Hepatocyte (in vitro differentiated cells): ENCODE measurements at regions not wholly inside any gene's neighbourhood (a gene's known extent, or its start where the extent isn't known, plus 50 kb on each side); places are given as distances from the start of the nearest gene placed in this dataset.

Experiments used
- DNase-seq: peaks from one replicate; pipeline ENCODE4 v3.0.0-alpha.2; 2016; ENCODE audit warnings: low spot score
- H2AFZ ChIP-seq: fragments of 200-600 bp; sonication (generic); 2 replicates; pipeline ENCODE4 v1.6.0; 2016; ENCODE audit warnings: antibody characterized with exemption, mild to moderate bottlenecking
- H3K27ac ChIP-seq: fragments of 200-600 bp; sonication (generic); 2 replicates; pipeline ENCODE4 v1.5.1; 2016; ENCODE audit warnings: mild to moderate bottlenecking
- H3K27me3 ChIP-seq: fragments of 200-600 bp; sonication (generic); 2 replicates; pipeline ENCODE4 v1.6.1; 2016
- H3K36me3 ChIP-seq: fragments of 200-600 bp; sonication (generic); replicated peaks from 2 replicates; pipeline ENCODE4 v1.5.1; 2016; ENCODE audit warnings: low read depth; ENCODE audit not compliant: insufficient read depth
- H3K4me1 ChIP-seq: fragments of 200-600 bp; sonication (generic); 2 replicates; pipeline ENCODE4 v1.5.1; 2016; ENCODE audit warnings: mild to moderate bottlenecking, moderate library complexity; ENCODE audit not compliant: insufficient read depth
- H3K4me2 ChIP-seq: fragments of 200-600 bp; sonication (generic); 2 replicates; pipeline ENCODE4 v1.6.0; 2016
- H3K4me3 ChIP-seq: fragments of 200-600 bp; sonication (generic); 2 replicates; pipeline ENCODE4 v1.5.1; 2016; ENCODE audit warnings: mild to moderate bottlenecking
- H3K79me2 ChIP-seq: fragments of 200-600 bp; sonication (generic); 2 replicates; pipeline ENCODE4 v1.6.0; 2017; ENCODE audit warnings: mild to moderate bottlenecking
- H3K9me2 ChIP-seq: fragments of 200-600 bp; sonication (generic); replicated peaks from 2 replicates; pipeline ENCODE4 v1.6.0; 2017; ENCODE audit warnings: mild to moderate bottlenecking; ENCODE audit not compliant: insufficient read depth
- H3K9me3 ChIP-seq: fragments of 200-600 bp; sonication (generic); 2 replicates; pipeline ENCODE4 v1.5.1; 2016; ENCODE audit warnings: low read depth, mild to moderate bottlenecking
- H4K20me1 ChIP-seq: fragments of 200-600 bp; sonication (generic); 2 replicates; pipeline ENCODE4 v1.6.0; 2016; ENCODE audit warnings: mild to moderate bottlenecking; ENCODE audit not compliant: insufficient read depth, poor library complexity, severe bottlenecking
- EZH2 ChIP-seq: fragments of 200-600 bp; sonication (generic); IDR thresholded peaks from 2 replicates; pipeline ENCODE4 v1.6.1; 2016; ENCODE audit warnings: antibody characterized with exemption, mild to moderate bottlenecking, borderline replicate concordance
- EZH2phosphoT487 ChIP-seq: fragments of 200-600 bp; sonication (generic); IDR thresholded peaks from one replicate; pipeline ENCODE4 v1.6.1; 2018; ENCODE audit warnings: antibody characterized with exemption, mild to moderate bottlenecking, low read depth, moderate library complexity; ENCODE audit not compliant: unreplicated experiment, severe bottlenecking
- WGBS: methylation state at CpG from one replicate; pipeline ENCODE4 v1.1.6; 2016; ENCODE audit warnings: low lambda C conversion rate; ENCODE audit errors: missing lambda C conversion rate; 5-methylcytosine and 5-hydroxymethylcytosine counted together
- TF ChIP-seq, protein P1 (sequence below): fragments of 200-600 bp; sonication (generic); IDR thresholded peaks from 2 replicates; pipeline ENCODE4 v1.5.1; 2016; ENCODE audit warnings: antibody characterized with exemption, mild to moderate bottlenecking; ENCODE audit not compliant: poor library complexity

DNA sequence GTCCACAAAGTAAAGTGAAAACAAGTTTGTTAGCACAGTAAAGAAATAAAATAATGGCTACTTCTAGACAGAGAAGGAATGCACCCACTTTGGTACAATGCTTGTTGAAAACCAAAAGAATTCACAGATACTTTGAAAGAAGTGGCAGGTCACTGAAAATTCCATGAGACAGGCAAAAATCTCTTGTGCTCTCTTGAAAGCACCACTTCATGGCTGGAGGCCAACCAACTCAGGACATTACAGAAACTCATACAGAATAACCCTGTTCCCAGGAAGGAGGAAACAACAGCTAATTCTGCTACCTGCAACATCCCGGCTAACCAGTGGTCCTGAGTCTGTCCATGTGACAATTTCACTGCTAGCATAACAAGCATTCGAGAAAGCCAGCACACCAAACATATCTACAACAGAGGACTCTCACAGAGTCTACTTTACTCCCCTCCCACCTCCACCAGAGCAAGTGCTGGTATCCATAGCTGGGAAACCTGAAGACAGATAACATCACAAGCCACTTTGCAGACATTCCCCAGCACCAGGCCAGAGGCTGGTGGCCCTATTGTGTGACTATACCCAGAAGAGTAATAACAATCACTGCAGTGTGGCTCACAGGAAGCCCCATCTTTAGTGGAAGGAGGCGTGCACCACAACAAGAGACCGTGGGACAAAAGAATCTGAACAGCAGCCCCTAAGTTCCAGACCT lies 255.3 kb upstream of the SLITRK3 start:
- Histone ChIP-seq H3K9me3 (no peaks in the 10 kb centered on the region), H3K27me3 (no peaks in the 10 kb centered on the region), H3K36me3 (no peaks in the 10 kb centered on the region), H2AFZ (no peak overlapping the region), H3K27ac (no peak overlapping the region), H3K9me2 (no peaks in the 10 kb centered on the region), H4K20me1 (no peaks in the 10 kb centered on the region), H3K4me3 (no peak overlapping the region), H3K79me2 (no peaks in the 10 kb centered on the region), H3K4me2 (no peak overlapping the region), H3K4me1 (no peaks in the 10 kb centered on the region)
- WGBS, result 90% methylated on average over 4 of the region's 4 CpGs
- TF ChIP-seq, protein P1, sequence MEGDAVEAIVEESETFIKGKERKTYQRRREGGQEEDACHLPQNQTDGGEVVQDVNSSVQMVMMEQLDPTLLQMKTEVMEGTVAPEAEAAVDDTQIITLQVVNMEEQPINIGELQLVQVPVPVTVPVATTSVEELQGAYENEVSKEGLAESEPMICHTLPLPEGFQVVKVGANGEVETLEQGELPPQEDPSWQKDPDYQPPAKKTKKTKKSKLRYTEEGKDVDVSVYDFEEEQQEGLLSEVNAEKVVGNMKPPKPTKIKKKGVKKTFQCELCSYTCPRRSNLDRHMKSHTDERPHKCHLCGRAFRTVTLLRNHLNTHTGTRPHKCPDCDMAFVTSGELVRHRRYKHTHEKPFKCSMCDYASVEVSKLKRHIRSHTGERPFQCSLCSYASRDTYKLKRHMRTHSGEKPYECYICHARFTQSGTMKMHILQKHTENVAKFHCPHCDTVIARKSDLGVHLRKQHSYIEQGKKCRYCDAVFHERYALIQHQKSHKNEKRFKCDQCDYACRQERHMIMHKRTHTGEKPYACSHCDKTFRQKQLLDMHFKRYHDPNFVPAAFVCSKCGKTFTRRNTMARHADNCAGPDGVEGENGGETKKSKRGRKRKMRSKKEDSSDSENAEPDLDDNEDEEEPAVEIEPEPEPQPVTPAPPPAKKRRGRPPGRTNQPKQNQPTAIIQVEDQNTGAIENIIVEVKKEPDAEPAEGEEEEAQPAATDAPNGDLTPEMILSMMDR, result no peak
- TF ChIP-seq EZH2, result no peak
- no peak for TF ChIP-seq EZH2phosphoT487
- DNase-seq, result no peak

DNA sequence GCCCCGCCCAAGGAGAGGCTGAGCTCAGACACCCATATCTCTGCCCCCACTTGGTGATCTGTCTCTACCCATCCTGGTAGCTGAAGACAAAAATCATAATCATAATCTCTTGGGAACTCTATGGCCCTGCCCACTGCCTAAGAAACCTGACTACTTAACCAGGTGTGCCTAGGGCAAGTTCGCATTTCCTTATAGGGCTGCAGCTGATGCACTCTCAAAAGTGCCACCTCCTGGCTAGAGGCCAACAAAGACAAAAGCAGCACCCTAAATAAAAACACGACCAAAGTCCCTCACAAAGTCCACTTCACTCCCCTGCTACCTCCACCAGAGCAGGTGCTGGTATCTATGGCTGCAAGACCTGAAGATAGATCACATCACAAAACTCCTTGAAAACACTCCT lies 250.4 kb upstream of the SLITRK3 start:
- no peaks in the 10 kb centered on the region for H4K20me1 ChIP-seq
- no peaks in the 10 kb centered on the region for H3K79me2 ChIP-seq
- TF ChIP-seq, protein P1, result no peak
- TF ChIP-seq EZH2 (no peak), EZH2phosphoT487 (no peak)
- H2AFZ ChIP-seq, result no peak overlapping the region
- H3K36me3 ChIP-seq, result no peaks in the 10 kb centered on the region
- DNase-seq, result no peak
- no peak overlapping the region for H3K4me2 ChIP-seq
- no peaks in the 10 kb centered on the region for H3K4me1 ChIP-seq
- no peak overlapping the region for H3K27ac ChIP-seq
- H3K4me3 ChIP-seq, result no peak overlapping the region
- H3K9me3 ChIP-seq, result no peaks in the 10 kb centered on the region
- no peaks in the 10 kb centered on the region for H3K9me2 ChIP-seq
- H3K27me3 ChIP-seq, result no peaks in the 10 kb centered on the region
- 86% methylated on average over 3 of the region's 3 CpGs for WGBS

DNA sequence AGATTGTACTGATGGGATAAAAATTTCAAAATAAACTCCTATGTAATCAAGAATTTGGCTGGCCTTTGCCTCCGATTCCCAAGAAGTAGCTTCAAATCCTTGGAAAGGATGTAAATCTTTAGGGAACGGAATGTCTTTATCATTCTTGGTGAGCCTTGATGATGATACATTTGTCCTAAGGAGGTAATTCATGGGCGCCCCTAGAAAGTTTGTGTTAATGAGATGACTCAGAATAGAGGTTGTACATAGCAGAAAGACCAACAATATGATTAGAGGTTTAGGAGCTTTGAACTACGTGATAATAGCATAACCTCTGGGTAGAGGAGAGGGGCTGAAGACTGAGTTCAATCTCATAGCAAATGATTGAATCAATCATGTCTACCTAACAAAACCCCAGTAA lies 248.6 kb upstream of the SLITRK3 start:
- Histone ChIP-seq H3K79me2 (no peaks in the 10 kb centered on the region), H3K9me2 (no peaks in the 10 kb centered on the region), H2AFZ (no peak overlapping the region), H3K9me3 (no peaks in the 10 kb centered on the region), H3K27me3 (no peaks in the 10 kb centered on the region), H3K4me1 (no peaks in the 10 kb centered on the region), H3K4me2 (no peak overlapping the region), H3K36me3 (no peaks in the 10 kb centered on the region), H4K20me1 (no peaks in the 10 kb centered on the region), H3K27ac (no peak overlapping the region), H3K4me3 (no peak overlapping the region)
- no peak for DNase-seq
- TF ChIP-seq EZH2phosphoT487, result no peak
- TF ChIP-seq, protein P1, result no peak
- no peak for TF ChIP-seq EZH2
- 85% methylated on average over 4 of the region's 4 CpGs for WGBS

DNA sequence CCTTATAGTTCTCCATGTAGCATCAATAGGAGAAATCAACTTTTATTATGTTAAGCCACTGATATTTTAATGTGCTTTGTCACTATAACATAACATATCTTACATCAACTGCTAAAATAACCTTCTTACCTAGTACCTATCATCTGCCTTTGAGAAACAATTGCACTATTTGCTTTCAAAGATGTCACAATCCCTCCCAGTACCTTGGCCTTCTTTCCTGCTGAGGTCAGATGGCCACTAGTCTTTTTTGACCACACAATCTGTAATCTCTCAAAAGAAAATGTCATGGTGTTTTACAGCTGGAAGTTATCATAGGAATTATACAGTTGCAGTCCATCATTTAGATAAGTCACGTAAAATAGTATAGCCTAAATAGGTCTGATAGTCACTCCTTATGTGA lies 247.5 kb upstream of the SLITRK3 start:
- Histone ChIP-seq H3K9me3 (no peaks in the 10 kb centered on the region), H4K20me1 (no peaks in the 10 kb centered on the region)
- 55% methylated on average over 1 of the region's 1 CpG for WGBS

More for the DNA sequence above, 247.5 kb upstream of the SLITRK3 start:
- TF ChIP-seq EZH2phosphoT487, result no peak
- TF ChIP-seq EZH2, result no peak
- TF ChIP-seq, protein P1, result no peak
- Histone ChIP-seq H3K27me3 (no peaks in the 10 kb centered on the region), H3K79me2 (no peaks in the 10 kb centered on the region), H3K4me1 (no peaks in the 10 kb centered on the region), H3K27ac (no peak overlapping the region), H2AFZ (no peak overlapping the region), H3K9me2 (no peaks in the 10 kb centered on the region), H3K4me3 (no peak overlapping the region), H3K36me3 (no peaks in the 10 kb centered on the region), H3K4me2 (no peak overlapping the region)
- no peak for DNase-seq
